ENCODE measurements at regions not wholly inside any gene's neighbourhood (a gene's known extent, or its start where the extent isn't known, plus 50 kb on each side); places are given as distances from the start of the nearest gene placed in this dataset.

DNA sequence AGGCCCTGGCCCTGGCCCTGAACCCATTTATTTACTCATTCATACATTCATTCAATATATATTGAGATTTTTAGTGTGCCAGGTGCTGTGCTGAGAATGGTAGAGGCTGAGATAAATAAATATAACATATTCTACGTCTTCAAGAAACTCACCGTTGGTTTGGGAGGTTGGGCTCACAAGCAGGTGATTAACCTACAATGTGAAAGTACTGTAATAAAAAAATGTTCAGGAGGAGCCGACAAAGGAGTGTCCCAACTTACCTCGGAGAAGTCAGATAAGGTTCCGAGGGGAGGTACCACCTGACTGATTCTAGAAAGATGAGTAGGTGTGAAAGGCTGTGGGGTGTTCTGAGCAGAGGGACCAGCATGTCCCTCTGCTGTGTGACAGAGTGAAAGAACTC is 479.6 kb upstream of the KLF4 start:
- Mint-ChIP-seq H3K9me3 (peaks cover 6% of the 10 kb centered on the region), H3K4me3 (no peak overlapping the region), H3K27me3 (no peaks in the 10 kb centered on the region), H3K36me3 (no peaks in the 10 kb centered on the region), H3K27ac (no peak overlapping the region), H3K4me1 (no peaks in the 10 kb centered on the region)
- CTCF ChIA-PET, result no interaction called here
- no peak for DNase-seq

DNA sequence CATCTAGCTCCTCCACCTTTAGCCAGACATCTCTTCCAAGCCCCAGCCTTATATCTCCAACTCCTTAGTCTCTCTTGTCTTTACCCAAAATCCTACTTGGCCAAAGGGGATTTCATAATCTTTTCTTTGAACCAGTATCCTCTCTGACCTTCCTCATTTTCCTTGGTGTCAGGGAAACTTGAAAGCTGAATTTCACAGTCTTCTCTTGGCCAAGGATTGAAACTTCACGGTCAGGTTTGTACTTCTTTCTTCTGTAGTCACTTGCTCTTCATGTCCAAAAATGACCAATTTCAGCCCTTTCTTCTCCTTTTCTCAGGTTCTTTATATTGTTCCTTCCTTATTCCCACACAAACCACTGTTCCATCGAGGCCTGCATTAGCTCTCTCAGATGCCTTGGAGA is 473.7 kb upstream of the KLF4 start:
- Mint-ChIP-seq H3K9me3 (peaks cover 10% of the 10 kb centered on the region), H3K4me3 (no peak overlapping the region), H3K27ac (no peak overlapping the region), H3K4me1 (no peaks in the 10 kb centered on the region), H3K36me3 (no peaks in the 10 kb centered on the region), H3K27me3 (no peaks in the 10 kb centered on the region)
- CTCF ChIA-PET, result no interaction called here
- no peak for DNase-seq

DNA sequence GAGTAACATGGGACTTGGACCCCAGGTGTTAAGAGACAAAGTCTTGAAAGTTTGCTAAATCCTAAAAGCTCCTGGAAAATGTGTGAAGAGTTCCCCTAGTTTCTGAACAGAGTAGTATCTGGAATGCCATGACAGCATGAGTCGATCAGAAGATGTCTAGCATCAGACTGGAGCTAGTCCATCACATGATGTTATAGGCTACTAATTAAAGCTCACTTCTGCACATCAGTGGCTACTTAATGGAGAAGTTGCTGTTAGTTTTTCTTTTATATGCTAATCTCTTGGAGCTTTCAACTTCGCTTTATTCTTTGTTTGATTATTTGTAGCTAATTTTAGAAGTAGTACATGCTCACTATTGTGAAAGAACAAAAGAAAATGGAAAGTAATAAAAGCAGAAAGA is 471.3 kb upstream of the KLF4 start:
- CTCF ChIA-PET, result no interaction called here
- no peak overlapping the region for H3K4me3 Mint-ChIP-seq
- no peaks in the 10 kb centered on the region for H3K4me1 Mint-ChIP-seq
- DNase-seq, result no peak
- no peaks in the 10 kb centered on the region for H3K27me3 Mint-ChIP-seq
- peaks cover 3% of the 10 kb centered on the region for H3K9me3 Mint-ChIP-seq
- no peak overlapping the region for H3K27ac Mint-ChIP-seq
- H3K36me3 Mint-ChIP-seq, result no peaks in the 10 kb centered on the region

DNA sequence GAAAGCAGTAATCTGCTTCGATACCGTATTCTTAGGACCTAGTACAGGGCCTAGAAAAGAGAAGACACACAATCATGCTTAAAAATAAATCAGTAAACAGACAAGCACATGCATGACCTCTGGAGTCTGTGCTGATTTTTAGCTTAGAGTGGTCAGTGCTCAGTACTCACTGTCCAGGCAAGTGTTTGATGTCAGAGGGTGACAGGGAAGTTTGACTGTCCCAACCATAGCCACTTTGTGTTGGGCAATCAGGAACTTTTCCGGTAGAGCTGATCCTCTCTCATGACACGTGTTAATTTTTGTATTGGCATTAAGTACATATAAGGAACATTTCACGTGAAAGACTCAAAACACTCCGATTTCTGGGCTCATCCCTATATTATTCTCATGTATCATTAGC is 464.7 kb upstream of the KLF4 start:
- H3K4me1 Mint-ChIP-seq, result no peaks in the 10 kb centered on the region
- no peak overlapping the region for H3K4me3 Mint-ChIP-seq
- H3K36me3 Mint-ChIP-seq, result no peaks in the 10 kb centered on the region
- CTCF ChIA-PET, result no interaction called here
- H3K27me3 Mint-ChIP-seq, result no peaks in the 10 kb centered on the region
- H3K9me3 Mint-ChIP-seq, result peaks cover 3% of the 10 kb centered on the region
- DNase-seq, result no peak
- H3K27ac Mint-ChIP-seq, result no peak overlapping the region

DNA sequence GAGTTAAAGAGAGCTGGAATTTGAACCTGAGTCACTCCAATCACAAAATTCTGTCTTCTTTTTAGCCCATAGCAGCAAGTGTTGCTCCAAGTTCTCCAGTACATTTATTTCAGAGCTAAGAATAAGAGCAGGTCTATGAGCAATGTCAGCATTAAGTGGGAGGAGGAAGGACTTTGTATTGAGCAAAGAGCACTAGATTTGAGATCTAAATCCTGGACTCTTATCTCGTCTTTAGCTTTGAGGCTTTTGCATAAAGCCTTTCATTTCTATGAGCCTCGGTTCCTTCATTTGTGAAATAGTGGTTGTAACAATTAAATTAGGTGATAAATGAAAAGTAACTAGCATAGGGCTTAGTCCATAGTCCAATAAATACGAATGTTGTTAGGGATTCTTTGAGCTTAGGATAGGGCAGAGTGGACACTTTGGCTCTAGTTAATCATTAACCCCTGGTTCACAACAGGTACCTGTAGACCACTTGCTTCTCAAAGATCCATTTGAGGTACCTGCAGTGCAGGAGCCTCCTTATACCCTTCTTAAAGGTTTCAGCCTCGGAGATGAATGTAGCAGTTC is 464.1 kb upstream of the KLF4 start:
- no peaks in the 10 kb centered on the region for H3K27me3 Mint-ChIP-seq

DNA sequence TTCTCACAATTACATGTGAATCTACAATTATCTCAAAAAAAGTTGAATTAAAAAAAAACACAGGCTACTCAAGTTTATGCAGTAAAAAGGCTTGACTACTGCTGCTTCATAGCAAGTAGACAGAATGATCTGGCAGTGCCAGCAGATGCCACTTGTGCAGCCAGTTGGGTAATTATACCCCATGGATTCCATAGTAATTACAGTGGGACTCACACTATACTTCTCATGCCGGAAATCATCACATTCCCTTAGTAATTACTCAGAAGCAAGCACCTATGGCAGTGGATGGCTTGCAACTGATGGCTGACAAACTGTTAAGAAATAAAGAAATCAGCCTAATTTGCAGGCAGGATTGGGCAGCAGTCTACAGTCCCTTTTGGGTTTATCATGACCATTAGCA is 463.2 kb upstream of the KLF4 start:
- Mint-ChIP-seq H3K4me3 (no peak overlapping the region), H3K27ac (no peak overlapping the region), H3K9me3 (no peaks in the 10 kb centered on the region), H3K27me3 (no peaks in the 10 kb centered on the region), H3K36me3 (no peaks in the 10 kb centered on the region), H3K4me1 (no peaks in the 10 kb centered on the region)
- CTCF ChIA-PET, result no interaction called here
- no peak for DNase-seq

More for the DNA sequence above, 464.1 kb upstream of the KLF4 start:
- Mint-ChIP-seq H3K36me3 (no peaks in the 10 kb centered on the region), H3K27ac (no peak overlapping the region), H3K9me3 (no peaks in the 10 kb centered on the region), H3K4me1 (no peaks in the 10 kb centered on the region), H3K4me3 (no peak overlapping the region)
- no peak for DNase-seq
- CTCF ChIA-PET, result no interaction called here

DNA sequence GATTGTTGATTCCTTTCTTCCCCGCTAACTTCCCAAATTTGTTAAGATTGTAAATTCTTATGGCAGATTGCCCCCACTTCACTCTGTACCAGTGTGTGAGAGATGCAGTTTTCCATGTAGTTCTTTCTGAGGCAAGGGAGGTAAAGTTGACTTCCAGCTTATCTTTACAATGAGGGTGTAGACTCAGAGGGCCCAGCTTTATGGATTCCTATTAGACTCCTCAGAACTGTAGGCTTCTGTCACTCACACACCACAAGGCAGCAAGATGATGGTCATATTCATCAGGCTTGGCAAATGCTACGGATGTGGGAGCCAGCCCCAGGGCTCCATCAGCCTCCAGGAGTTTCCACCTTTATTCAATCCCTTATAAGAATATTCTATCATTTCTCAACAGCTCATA is 461.9 kb upstream of the KLF4 start:
- no peaks in the 10 kb centered on the region for H3K36me3 Mint-ChIP-seq
- CTCF ChIA-PET, result no interaction called here
- H3K27me3 Mint-ChIP-seq, result no peaks in the 10 kb centered on the region
- no peak for DNase-seq
- no peak overlapping the region for H3K27ac Mint-ChIP-seq
- H3K9me3 Mint-ChIP-seq, result no peaks in the 10 kb centered on the region
- no peak overlapping the region for H3K4me3 Mint-ChIP-seq
- no peaks in the 10 kb centered on the region for H3K4me1 Mint-ChIP-seq

DNA sequence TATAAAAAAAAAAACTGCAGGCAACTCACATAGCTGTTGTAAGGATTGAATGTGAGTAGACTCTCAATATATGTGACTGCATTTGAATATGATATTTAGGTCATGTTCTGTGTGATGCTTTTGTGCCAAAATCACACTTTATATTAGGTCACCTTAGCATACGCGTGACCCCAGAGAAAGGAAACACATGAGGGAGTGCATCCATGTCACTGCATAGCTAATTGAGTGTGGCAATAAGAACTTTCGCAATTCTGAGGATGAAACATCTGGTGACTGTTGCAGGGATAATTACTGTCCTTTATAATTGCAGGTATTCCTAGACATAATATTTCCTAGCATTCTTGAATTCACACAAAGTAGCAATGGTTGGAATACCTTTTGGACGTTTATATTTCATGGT is 459.5 kb upstream of the KLF4 start:
- H3K9me3 Mint-ChIP-seq, result no peaks in the 10 kb centered on the region
- CTCF ChIA-PET, result no interaction called here
- H3K4me3 Mint-ChIP-seq, result no peak overlapping the region
- H3K27me3 Mint-ChIP-seq, result no peaks in the 10 kb centered on the region
- no peak overlapping the region for H3K27ac Mint-ChIP-seq
- no peak for DNase-seq
- H3K36me3 Mint-ChIP-seq, result no peaks in the 10 kb centered on the region
- no peaks in the 10 kb centered on the region for H3K4me1 Mint-ChIP-seq

DNA sequence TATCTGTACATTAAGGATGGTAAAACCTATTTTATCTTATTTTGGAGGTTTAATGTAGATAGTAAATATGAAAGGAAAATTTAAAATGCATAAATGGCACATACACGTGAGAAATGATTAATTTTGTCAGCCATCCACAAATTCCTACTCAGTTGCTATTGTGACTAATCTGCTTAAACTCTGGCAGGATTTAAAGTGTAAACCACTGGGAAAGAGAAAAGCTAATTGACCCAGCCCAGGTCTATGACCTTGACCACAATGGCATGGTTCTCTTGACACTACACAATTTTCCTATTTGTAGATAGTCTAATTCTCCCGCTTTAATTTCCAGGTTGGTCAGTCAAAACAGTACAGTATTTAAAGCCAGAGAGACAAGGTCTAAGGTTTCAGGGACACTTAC is 459.0 kb upstream of the KLF4 start:
- DNase-seq, result no peak
- H3K4me3 Mint-ChIP-seq, result no peak overlapping the region
- H3K27me3 Mint-ChIP-seq, result no peaks in the 10 kb centered on the region
- H3K36me3 Mint-ChIP-seq, result no peaks in the 10 kb centered on the region
- H3K27ac Mint-ChIP-seq, result no peak overlapping the region
- H3K9me3 Mint-ChIP-seq, result peaks cover 2% of the 10 kb centered on the region
- CTCF ChIA-PET, result no interaction called here
- H3K4me1 Mint-ChIP-seq, result no peaks in the 10 kb centered on the region

DNA sequence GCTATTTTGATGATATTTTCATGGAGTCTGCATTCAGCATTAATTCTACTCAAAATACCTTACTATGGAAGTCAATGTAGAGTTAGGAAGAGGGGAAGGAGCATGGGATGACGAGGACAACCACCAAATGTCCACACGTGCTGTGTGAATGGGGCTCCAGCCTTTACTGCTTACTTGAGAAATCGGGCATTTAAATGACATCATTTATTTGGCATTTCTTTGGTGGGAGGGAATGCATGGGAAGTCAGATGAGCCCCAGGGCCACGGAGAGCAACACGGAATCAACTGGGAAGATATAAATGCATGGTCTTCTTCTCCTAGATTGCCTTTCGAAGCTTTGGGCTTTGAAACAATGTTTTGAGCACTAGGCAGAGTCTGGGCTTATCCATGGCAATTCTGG is 458.5 kb upstream of the KLF4 start:
- CTCF ChIA-PET, result no interaction called here
- Mint-ChIP-seq H3K27me3 (no peaks in the 10 kb centered on the region), H3K9me3 (peaks cover 2% of the 10 kb centered on the region), H3K4me3 (no peak overlapping the region), H3K27ac (no peak overlapping the region), H3K36me3 (no peaks in the 10 kb centered on the region), H3K4me1 (no peaks in the 10 kb centered on the region)
- DNase-seq, result no peak

DNA sequence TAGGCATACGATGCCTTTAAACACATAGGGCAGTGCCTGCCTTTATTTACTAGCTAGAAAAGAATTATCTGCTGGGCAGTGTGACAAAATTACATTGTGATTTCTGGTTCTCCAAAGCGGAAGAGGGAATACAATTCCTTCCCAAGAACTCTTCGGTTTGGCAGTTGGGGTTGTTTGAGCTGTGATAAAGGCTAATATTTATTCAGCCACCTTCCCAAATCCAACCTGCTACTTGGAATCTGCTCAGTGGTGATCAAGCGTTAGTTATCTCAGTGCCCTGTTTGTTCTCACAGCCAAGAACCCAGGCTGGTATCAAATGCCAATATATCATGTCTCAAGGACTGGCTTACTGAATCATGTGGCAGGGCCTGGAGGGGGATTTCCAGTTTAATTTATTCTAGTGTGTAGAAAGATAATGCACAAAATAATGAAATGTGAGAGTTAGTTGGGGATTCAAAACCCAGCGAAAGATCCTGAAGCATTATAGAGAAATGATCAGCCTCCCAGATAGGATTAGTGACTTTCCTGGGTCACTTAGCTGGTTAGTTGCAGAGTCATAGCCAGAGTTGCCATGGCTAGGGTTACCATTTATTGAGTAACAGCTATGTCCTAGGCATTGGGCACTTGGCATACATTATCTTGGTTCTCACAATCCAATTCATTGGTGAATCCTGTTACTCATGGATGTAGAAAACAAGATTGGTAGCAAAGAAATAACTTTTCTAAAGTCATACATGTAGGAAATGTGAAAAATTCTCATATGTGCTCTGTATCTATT is 457.0 kb upstream of the KLF4 start:
- H3K27me3 Mint-ChIP-seq, result no peaks in the 10 kb centered on the region
- DNase-seq, result no peak
- no peak overlapping the region for H3K27ac Mint-ChIP-seq
- H3K4me1 Mint-ChIP-seq, result no peaks in the 10 kb centered on the region
- no peaks in the 10 kb centered on the region for H3K36me3 Mint-ChIP-seq
- H3K9me3 Mint-ChIP-seq, result peaks cover 2% of the 10 kb centered on the region
- H3K4me3 Mint-ChIP-seq, result no peak overlapping the region
- CTCF ChIA-PET, result no interaction called here

DNA sequence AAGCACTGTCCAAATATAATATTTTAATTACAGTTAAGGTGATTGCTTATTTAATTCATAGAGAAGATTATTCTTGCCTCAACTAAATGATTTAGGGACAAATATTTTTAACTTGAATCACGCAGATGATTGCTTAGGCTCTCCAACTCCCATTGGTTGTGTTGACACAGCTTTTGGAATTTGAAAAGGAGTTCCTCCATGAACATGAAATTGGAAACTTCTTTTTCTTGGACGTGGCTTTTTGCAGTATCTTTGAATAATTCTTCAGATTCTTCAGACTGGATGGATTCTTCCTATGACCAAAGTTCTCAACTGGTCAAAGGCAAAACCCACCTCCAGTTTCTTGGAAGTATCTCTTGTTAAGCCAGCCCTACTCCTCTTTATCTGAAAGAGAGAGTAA is 456.4 kb upstream of the KLF4 start:
- no peak overlapping the region for H3K27ac Mint-ChIP-seq
- no peak overlapping the region for H3K4me3 Mint-ChIP-seq
- H3K4me1 Mint-ChIP-seq, result no peaks in the 10 kb centered on the region
- DNase-seq, result no peak
- no peaks in the 10 kb centered on the region for H3K27me3 Mint-ChIP-seq
- H3K9me3 Mint-ChIP-seq, result peaks cover 2% of the 10 kb centered on the region
- CTCF ChIA-PET, result no interaction called here
- H3K36me3 Mint-ChIP-seq, result no peaks in the 10 kb centered on the region

DNA sequence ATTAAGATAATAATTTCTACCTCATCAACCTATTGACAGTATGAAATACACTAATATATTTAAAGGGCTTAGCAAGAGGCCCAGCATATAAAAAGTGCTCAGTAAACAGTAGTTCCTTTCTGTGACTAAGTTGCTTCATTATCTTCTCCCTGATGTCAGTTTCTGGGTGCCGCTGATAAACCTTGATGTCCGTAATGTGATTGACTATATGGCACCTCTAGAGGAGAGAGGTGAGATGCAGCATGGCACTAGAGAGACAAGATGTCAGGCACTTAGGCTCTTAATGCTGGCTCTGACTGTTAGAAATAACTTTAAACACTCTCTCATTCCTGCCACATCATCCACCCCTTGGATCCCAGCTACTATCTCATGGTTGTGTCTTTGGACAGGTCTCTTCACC is 455.9 kb upstream of the KLF4 start:
- CTCF ChIA-PET, result no interaction called here
- H3K9me3 Mint-ChIP-seq, result peaks cover 2% of the 10 kb centered on the region
- H3K4me1 Mint-ChIP-seq, result no peaks in the 10 kb centered on the region
- no peak for DNase-seq
- no peaks in the 10 kb centered on the region for H3K27me3 Mint-ChIP-seq
- no peak overlapping the region for H3K4me3 Mint-ChIP-seq
- H3K27ac Mint-ChIP-seq, result no peak overlapping the region
- no peaks in the 10 kb centered on the region for H3K36me3 Mint-ChIP-seq

DNA sequence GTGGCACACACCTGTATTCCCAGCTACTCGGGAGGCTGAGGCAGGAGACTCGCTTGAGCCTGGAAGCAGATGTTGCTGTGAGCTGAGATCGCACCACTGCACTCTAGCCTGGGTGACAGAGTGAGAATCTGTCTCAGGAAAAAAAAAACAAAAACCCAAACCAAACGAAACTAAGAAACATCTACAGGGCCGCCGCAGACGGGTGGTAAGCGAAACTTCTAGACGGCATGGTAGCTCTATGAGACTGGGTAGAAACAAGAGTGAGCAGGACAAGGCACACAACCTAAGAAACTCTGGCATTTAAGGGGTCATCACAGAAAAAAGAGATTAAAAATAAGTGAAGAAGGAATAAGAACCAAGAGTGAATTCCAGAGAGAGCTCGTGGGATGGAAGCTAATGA is 454.8 kb upstream of the KLF4 start:
- no peaks in the 10 kb centered on the region for H3K4me1 Mint-ChIP-seq
- DNase-seq, result no peak
- CTCF ChIA-PET, result no interaction called here
- H3K27me3 Mint-ChIP-seq, result no peaks in the 10 kb centered on the region
- H3K9me3 Mint-ChIP-seq, result peaks cover 2% of the 10 kb centered on the region
- H3K4me3 Mint-ChIP-seq, result no peak overlapping the region
- no peaks in the 10 kb centered on the region for H3K36me3 Mint-ChIP-seq
- H3K27ac Mint-ChIP-seq, result no peak overlapping the region

DNA sequence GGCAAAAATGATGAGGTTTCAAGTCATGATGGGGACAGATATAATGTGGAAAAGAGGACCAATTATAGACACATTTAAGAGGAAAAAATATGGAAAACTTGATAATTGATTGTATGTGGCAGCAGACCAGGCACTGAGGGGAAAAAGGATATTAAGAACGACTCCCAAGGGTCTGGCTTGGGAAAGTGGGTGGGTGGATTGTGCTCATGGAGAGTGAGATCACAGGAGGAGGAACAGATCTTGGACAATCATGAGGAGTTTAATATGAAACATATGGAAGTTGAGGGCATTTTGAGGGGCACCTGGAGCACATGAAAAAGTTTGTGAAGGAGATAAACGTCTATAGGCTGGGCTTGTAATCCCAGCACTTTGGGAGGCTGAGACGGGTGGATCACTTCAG is 454.3 kb upstream of the KLF4 start:
- no peak for DNase-seq
- no peaks in the 10 kb centered on the region for H3K4me1 Mint-ChIP-seq
- CTCF ChIA-PET, result no interaction called here
- H3K27ac Mint-ChIP-seq, result no peak overlapping the region
- no peaks in the 10 kb centered on the region for H3K27me3 Mint-ChIP-seq
- no peaks in the 10 kb centered on the region for H3K36me3 Mint-ChIP-seq
- H3K4me3 Mint-ChIP-seq, result no peak overlapping the region
- peaks cover 2% of the 10 kb centered on the region for H3K9me3 Mint-ChIP-seq

DNA sequence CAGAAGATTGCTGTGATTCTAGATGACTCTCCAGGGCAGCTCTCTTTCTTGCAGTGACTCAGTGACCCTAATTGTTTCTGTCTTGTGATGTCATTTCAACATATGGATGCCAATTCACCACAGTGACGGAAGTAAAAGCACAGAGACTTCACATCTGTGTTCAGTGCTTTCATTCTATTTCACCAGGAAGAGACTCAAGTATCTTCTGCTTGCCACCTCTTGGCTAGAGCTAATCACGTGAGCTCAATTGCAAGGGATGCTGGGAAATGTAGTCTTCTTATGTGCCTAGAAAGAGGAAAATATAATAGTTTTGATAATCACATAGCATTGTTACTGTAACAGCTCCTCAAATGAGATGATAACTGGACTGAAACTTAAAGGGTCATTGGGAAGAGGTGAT is 453.3 kb upstream of the KLF4 start:
- H3K4me3 Mint-ChIP-seq, result no peak overlapping the region
- H3K4me1 Mint-ChIP-seq, result no peaks in the 10 kb centered on the region
- peaks cover 2% of the 10 kb centered on the region for H3K9me3 Mint-ChIP-seq
- no peak for DNase-seq
- CTCF ChIA-PET, result no interaction called here
- H3K27ac Mint-ChIP-seq, result no peak overlapping the region
- H3K27me3 Mint-ChIP-seq, result no peaks in the 10 kb centered on the region
- H3K36me3 Mint-ChIP-seq, result no peaks in the 10 kb centered on the region
